Kidney glomerular epithelial cell (primary cell): ENCODE measurements at regions not wholly inside any gene's neighbourhood (a gene's known extent, or its start where the extent isn't known, plus 50 kb on each side); places are given as distances from the start of the nearest gene placed in this dataset.
"Not testable (repeated sequence)": the region's sequence is repeated elsewhere in the genome, so short reads cannot be mapped to it uniquely, and the experiment has no call there.

ENCODE experiments used
- DNase-seq: peaks from one replicate; lab custom pipeline; 2025; lab: John Stamatoyannopoulos, UW

GRCh38 chr20:54736421-54736820 is 261.0 kb downstream of the DOK5 start:
- no peak for DNase-seq

GRCh38 chr20:54733687-54734086 is 258.3 kb downstream of the DOK5 start:
- DNase-seq = no peak

- no peak for DNase-seq
Observed at GRCh38 chr20:54727490-54727889, 252.1 kb downstream of the DOK5 start.

- DNase-seq = no peak
Observed at GRCh38 chr20:54726687-54727300, 251.4 kb downstream of the DOK5 start.

DNA sequence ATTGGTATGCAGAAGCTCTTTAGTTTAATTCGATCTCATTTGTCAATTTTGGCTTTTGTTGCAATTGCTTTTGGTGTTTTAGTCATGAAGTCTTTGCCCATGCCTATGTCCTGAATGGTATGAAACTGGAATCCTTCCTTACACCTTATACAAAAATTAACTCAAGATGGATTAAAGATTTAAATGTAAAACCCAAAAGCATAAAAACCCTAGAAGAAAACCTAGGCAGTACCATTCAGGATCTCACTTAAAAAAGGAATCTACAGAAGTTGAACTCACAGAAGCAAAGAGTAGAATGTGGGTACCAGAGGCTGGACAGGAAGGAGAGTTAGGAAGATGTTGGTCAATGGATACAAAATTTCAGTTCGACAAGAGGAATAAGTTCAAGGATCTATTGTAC is 249.9 kb downstream of the DOK5 start:
- not testable (repeated sequence) for DNase-seq

DNA sequence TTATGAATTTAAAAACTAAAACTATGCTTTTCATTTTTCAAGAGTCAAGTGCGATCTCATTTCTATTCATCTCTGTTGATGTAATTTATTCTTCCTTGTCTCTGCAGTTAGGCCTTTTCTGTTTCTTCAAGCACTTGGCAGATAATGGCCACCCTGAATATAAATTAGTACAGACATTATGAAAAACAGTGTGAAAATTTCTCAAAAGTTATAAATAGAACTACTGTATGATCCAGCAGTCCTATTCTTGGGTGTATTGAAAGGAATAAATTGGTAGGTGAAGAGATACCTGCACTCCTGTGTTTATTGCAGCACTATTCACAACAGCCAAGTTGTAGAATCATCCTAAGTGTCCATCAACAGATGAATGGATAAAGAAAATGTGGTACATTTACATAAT is 248.3 kb downstream of the DOK5 start:
- DNase-seq = no peak

DNA sequence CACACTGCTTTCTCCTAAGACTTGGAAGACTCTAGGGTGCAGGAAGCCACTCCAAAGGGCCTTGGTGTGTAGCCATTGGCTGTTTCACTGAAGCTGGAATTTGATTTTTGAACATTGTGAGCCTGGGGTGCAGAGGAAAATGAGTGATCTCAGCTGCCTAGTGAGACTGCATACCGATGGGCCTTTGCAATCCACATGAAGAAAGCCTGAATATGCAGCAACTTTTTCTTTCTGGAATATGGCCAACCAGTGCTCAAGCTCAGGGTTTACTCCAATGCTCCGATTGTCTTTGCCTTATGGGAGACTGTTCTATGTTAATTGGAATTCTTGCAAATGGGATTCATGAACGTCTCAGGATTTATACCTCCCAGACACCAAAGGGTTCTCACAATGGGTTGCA is 242.6 kb downstream of the DOK5 start:
- no peak for DNase-seq

DNA sequence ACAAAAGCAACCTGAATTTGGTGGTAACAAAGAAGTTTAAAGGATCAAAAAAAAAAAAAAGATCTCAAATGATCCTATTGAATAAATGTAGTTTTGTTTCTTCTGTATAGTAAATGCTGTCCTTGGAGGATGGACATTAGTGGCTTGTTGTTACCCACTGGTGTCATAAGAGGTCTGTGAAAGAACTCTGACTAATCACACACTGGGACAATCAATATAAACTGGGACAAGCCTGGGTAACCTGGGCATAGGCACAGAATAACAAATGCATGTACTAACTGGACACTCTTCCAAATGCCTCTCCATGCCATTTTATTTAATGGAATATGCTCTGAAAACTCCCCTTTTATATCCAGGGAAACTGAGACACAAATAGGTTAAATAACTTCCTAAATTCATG is 241.4 kb downstream of the DOK5 start:
- DNase-seq = no peak

DNA sequence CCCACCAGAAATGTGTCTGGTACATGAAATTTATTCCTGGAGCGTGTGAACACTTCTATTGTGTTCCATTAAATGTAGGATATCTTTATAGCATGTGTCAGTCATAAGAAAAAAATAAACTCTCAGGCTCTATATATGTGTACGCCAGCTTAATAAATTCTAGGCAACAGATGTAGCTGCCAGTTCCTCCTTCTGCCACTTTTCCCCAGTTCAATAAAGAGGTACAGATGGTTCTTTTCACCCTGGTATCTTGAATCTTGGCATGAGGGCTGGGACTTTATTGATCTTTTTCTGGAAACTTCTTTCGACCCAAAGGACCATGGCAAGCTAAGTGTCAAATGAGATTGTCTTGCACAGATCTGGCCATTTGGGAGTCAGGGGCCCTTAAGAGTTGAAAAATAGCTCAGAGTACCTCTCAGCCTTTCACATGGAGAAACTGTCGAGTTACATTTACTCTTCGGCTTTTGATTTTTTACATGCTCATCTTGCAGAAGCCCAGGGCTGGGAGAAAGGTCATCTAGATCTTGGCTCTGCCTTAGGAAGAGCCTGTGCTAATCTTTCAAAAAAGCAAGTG is 240.9 kb downstream of the DOK5 start:
- DNase-seq = no peak

GRCh38 chr20:54714817-54715216 is 239.4 kb downstream of the DOK5 start:
- no peak for DNase-seq

- no peak for DNase-seq
Observed at GRCh38 chr20:54713727-54714126, 238.3 kb downstream of the DOK5 start.

- no peak for DNase-seq
Observed at GRCh38 chr20:54711071-54711470, 235.7 kb downstream of the DOK5 start.

DNA sequence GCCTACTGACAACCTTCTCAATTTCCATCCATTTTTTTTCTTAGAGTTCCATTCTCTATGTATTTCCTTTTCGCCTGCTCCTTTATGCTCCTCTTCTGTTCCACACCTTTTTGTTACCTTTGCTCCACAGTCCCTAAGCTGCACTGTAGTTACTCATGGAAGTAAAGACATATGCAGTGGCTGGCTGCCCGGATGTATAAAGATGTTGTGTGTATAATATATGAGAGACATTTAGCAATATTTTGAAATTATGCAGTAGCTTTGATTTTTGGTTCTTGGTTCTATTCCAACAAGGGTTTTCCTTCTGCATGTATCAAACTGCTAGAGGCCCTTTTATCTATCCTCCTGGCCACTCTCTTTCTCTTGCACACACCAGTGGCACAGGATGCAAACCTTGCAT is 234.9 kb downstream of the DOK5 start:
- no peak for DNase-seq

DNA sequence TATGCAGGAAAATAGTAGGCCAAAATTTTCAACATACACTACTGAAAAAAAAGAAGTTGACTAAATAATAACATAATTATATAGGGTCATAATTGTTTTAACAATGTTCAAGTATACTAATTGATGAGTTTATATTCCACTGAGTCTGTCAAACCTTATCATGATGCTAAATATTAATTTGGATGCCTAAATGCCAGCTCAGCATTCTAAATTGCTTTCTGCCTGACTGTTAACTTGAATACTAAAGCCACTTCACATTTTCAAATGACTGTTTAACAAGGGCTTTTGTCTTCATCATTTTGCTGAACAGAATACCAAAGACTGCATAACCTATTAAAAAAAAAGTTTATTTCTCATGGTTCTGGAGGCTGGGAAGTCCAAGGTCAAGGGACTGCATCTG is 232.8 kb downstream of the DOK5 start:
- no peak for DNase-seq

GRCh38 chr20:54707801-54708200 is 232.4 kb downstream of the DOK5 start:
- no peak for DNase-seq

DNA sequence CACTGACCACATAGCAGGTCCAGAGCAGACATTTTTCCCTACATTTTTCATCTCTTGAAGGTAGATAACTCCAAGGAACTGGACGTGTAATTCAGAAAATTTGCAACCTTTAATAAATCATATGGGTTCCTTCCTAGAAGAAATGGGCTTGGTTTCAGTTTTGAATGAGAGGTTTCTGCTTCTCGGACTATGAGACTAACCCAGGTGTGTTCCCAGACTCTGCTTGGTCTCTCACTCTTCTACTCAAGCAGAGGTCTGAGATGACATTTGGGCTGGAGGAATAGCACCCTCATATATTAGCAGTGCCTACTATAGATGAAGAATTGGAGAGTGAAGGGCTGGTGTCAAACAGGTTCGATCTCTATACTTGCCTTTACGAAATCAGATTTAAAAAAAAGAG is 231.2 kb downstream of the DOK5 start:
- no peak for DNase-seq

DNA sequence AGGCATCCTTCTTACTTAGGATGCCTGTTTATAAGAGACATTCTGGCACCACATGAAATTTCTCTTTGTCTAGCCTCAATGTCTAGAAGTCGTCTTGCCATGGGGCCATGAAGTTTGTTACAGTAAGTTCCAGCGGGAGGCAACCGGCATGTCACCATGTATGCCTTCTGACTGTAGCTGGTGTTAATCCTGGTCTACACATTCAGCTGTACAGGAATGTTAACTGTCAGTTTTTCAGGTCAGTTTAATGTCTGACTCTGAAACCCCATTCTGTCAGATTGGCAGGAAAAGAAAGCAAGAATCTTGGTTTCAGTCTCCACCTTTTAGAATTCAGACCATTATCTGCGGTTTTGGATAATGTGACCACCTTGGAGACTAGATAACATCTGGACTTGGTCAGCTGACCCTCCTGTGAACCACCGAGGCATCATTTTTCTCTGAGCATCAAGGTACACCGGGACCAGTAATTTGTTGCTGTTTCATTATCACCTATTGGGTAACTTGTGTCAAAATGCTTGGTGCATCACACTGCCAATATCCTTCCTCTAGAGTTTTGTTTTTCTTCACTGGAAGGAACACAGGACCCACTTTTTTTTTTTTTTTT is 228.7 kb downstream of the DOK5 start:
- DNase-seq = no peak
